ENCODE measurements at regions not wholly inside any gene's neighbourhood (a gene's known extent, or its start where the extent isn't known, plus 50 kb on each side); places are given as distances from the start of the nearest gene placed in this dataset.

GRCh38 chr20:22901164-22901563 is 133.9 kb upstream of the SSTR4 start:
- no peak for DNase-seq (ENCODE audit: extremely low spot score in 2 of 2)
- peaks cover 8% of the 10 kb centered on the region for H3K9me3 ChIP-seq
- no peak for TF ChIP-seq POLR2A (IDR thresholded peaks at IDR 0.05)
- no peak for TF ChIP-seq POLR2AphosphoS5 (IDR thresholded peaks at IDR 0.05; ENCODE audit: insufficient read depth in 1 of 2, low read depth in 1 of 2)
- TF ChIP-seq, protein P1, sequence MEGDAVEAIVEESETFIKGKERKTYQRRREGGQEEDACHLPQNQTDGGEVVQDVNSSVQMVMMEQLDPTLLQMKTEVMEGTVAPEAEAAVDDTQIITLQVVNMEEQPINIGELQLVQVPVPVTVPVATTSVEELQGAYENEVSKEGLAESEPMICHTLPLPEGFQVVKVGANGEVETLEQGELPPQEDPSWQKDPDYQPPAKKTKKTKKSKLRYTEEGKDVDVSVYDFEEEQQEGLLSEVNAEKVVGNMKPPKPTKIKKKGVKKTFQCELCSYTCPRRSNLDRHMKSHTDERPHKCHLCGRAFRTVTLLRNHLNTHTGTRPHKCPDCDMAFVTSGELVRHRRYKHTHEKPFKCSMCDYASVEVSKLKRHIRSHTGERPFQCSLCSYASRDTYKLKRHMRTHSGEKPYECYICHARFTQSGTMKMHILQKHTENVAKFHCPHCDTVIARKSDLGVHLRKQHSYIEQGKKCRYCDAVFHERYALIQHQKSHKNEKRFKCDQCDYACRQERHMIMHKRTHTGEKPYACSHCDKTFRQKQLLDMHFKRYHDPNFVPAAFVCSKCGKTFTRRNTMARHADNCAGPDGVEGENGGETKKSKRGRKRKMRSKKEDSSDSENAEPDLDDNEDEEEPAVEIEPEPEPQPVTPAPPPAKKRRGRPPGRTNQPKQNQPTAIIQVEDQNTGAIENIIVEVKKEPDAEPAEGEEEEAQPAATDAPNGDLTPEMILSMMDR (IDR thresholded peaks at IDR 0.05), result no peak
- no peaks in the 10 kb centered on the region for H3K4me1 ChIP-seq
- no peak overlapping the region for H3K4me3 ChIP-seq
- H3K27ac ChIP-seq, result no peak overlapping the region
- intact Hi-C loops (cut with DNase I), result no loop called here
- H3K27me3 ChIP-seq, result no peaks in the 10 kb centered on the region
- no peaks in the 10 kb centered on the region for H3K36me3 ChIP-seq

DNA sequence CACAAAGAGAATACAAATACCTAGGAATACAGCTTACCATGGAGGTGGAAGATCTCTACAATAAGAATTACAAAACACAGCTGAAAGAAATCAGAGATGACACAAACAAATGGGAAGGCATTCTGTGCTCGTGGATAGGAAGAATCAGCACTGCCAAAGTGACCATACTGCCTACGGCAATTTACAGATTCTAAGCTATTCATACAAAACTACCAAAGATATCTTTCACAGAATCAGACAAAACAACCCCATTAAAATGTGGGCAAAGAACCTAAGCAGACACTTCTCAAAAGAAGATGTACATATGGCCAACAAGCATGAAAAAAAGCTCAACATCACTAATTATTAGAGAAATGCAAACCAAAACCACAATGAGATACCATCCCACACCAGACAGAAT is 133.2 kb upstream of the SSTR4 start:
- TF ChIP-seq, protein P1 (IDR thresholded peaks at IDR 0.05), result no peak
- no peak for TF ChIP-seq POLR2A (IDR thresholded peaks at IDR 0.05)
- no peak for TF ChIP-seq POLR2AphosphoS5 (IDR thresholded peaks at IDR 0.05; ENCODE audit: insufficient read depth in 1 of 2, low read depth in 1 of 2)
- no peak for DNase-seq (ENCODE audit: extremely low spot score in 2 of 2)
- intact Hi-C loops (cut with DNase I), result no loop called here
- Histone ChIP-seq H3K9me3 (peaks cover 8% of the 10 kb centered on the region), H3K4me3 (no peak overlapping the region), H3K27me3 (no peaks in the 10 kb centered on the region), H3K4me1 (no peaks in the 10 kb centered on the region), H3K27ac (no peak overlapping the region), H3K36me3 (no peaks in the 10 kb centered on the region)

DNA sequence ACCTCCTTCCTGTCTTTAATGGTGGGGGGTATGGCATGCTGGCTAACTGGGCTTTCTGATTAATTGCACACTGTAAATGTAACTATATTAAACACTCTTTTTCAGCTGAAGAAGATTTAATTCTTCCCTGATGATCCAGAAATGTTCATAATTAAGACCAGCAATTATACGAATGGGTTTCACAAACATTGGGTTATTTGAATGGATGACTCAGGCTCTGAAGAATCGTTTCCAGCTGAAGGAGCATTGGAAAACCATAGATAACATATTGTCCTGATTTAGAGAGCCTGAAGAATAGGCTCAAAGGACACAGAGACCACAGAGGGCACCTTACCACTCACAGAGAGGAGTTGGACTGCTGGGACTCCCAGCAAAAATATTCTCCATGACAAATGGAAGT is 130.7 kb upstream of the SSTR4 start:
- DNase-seq (ENCODE audit: extremely low spot score in 2 of 2), result no peak
- H3K36me3 ChIP-seq, result no peaks in the 10 kb centered on the region
- H3K9me3 ChIP-seq, result peaks cover 8% of the 10 kb centered on the region
- H3K27me3 ChIP-seq, result no peaks in the 10 kb centered on the region
- TF ChIP-seq, protein P1 (IDR thresholded peaks at IDR 0.05), result no peak
- TF ChIP-seq POLR2A (IDR thresholded peaks at IDR 0.05) (no peak), POLR2AphosphoS5 (IDR thresholded peaks at IDR 0.05; ENCODE audit: insufficient read depth in 1 of 2, low read depth in 1 of 2) (no peak)
- H3K4me3 ChIP-seq, result no peak overlapping the region
- intact Hi-C loops (cut with DNase I), result no loop called here
- no peaks in the 10 kb centered on the region for H3K4me1 ChIP-seq
- no peak overlapping the region for H3K27ac ChIP-seq

GRCh38 chr20:22904905-22905304 is 130.2 kb upstream of the SSTR4 start:
- no peaks in the 10 kb centered on the region for H3K4me1 ChIP-seq
- H3K36me3 ChIP-seq, result no peaks in the 10 kb centered on the region
- no peak for DNase-seq (ENCODE audit: extremely low spot score in 2 of 2)
- H3K27ac ChIP-seq, result no peak overlapping the region
- TF ChIP-seq, protein P1 (IDR thresholded peaks at IDR 0.05), result no peak
- TF ChIP-seq POLR2AphosphoS5 (IDR thresholded peaks at IDR 0.05; ENCODE audit: insufficient read depth in 1 of 2, low read depth in 1 of 2) (no peak), POLR2A (IDR thresholded peaks at IDR 0.05) (no peak)
- intact Hi-C loops (cut with DNase I), result no loop called here
- peaks cover 8% of the 10 kb centered on the region for H3K9me3 ChIP-seq
- no peaks in the 10 kb centered on the region for H3K27me3 ChIP-seq
- no peak overlapping the region for H3K4me3 ChIP-seq

- DNase-seq (ENCODE audit: extremely low spot score in 2 of 2), result no peak
- TF ChIP-seq, protein P1 (IDR thresholded peaks at IDR 0.05), result no peak
- TF ChIP-seq POLR2AphosphoS5 (IDR thresholded peaks at IDR 0.05; ENCODE audit: insufficient read depth in 1 of 2, low read depth in 1 of 2) (no peak), POLR2A (IDR thresholded peaks at IDR 0.05) (no peak)
- no peaks in the 10 kb centered on the region for H3K4me1 ChIP-seq
- H3K4me3 ChIP-seq, result no peak overlapping the region
- peaks cover 8% of the 10 kb centered on the region for H3K9me3 ChIP-seq
- H3K27me3 ChIP-seq, result no peaks in the 10 kb centered on the region
- H3K36me3 ChIP-seq, result no peaks in the 10 kb centered on the region
- intact Hi-C loops (cut with DNase I), result no loop called here
- no peak overlapping the region for H3K27ac ChIP-seq
Observed at GRCh38 chr20:22905658-22906057, 129.5 kb upstream of the SSTR4 start.
